ENCODE measurements at regions not wholly inside any gene's neighbourhood (a gene's known extent, or its start where the extent isn't known, plus 50 kb on each side); places are given as distances from the start of the nearest gene placed in this dataset.

GRCh38 chr9:107943901-107944300, 454.3 kb upstream of the KLF4 start:
- H3K4me1 Mint-ChIP-seq (ENCODE audit: low read depth, unreplicated experiment) = peaks cover 8% of the 10 kb centered on the region
- no peak overlapping the region for H3K27ac Mint-ChIP-seq (ENCODE audit: unreplicated experiment)
- H3K27me3 Mint-ChIP-seq (ENCODE audit: unreplicated experiment) = no peaks in the 10 kb centered on the region
- BruUV-seq (replicated peaks) = no TSS peak
- H3K9me3 Mint-ChIP-seq (ENCODE audit: low read depth, unreplicated experiment) = peaks cover 3% of the 10 kb centered on the region
- no peak overlapping the region for H3K4me3 Mint-ChIP-seq (ENCODE audit: low read depth, unreplicated experiment)
- DNase-seq = no peak
- no peak for TF ChIP-seq CTCF (IDR thresholded peaks at IDR 0.05; ENCODE audit: unreplicated experiment)
- intact Hi-C loops (cut with micrococcal nuclease; ENCODE audit: unreplicated experiment) = no loop called here
- no peaks in the 10 kb centered on the region for H3K36me3 Mint-ChIP-seq (ENCODE audit: insufficient read depth, unreplicated experiment)
- CTCF ChIA-PET = no interaction called here

- DNase-seq = no peak
- no peaks in the 10 kb centered on the region for H3K27me3 Mint-ChIP-seq (ENCODE audit: unreplicated experiment)
- peaks cover 8% of the 10 kb centered on the region for H3K4me1 Mint-ChIP-seq (ENCODE audit: low read depth, unreplicated experiment)
- no peaks in the 10 kb centered on the region for H3K36me3 Mint-ChIP-seq (ENCODE audit: insufficient read depth, unreplicated experiment)
- CTCF ChIA-PET = no interaction called here
- peaks cover 3% of the 10 kb centered on the region for H3K9me3 Mint-ChIP-seq (ENCODE audit: low read depth, unreplicated experiment)
- TF ChIP-seq CTCF (IDR thresholded peaks at IDR 0.05; ENCODE audit: unreplicated experiment) = no peak
- no TSS peak for BruUV-seq (replicated peaks)
- no peak overlapping the region for H3K27ac Mint-ChIP-seq (ENCODE audit: unreplicated experiment)
- H3K4me3 Mint-ChIP-seq (ENCODE audit: low read depth, unreplicated experiment) = no peak overlapping the region
- intact Hi-C loops (cut with micrococcal nuclease; ENCODE audit: unreplicated experiment) = no loop called here
These were observed 453.3 kb upstream of the KLF4 start for GRCh38 chr9:107942856-107943255.

GRCh38 chr9:107942291-107942690, 452.7 kb upstream of the KLF4 start:
- no peak overlapping the region for H3K4me3 Mint-ChIP-seq (ENCODE audit: low read depth, unreplicated experiment)
- DNase-seq = no peak

GRCh38 chr9:107940616-107941595, 451.3 kb upstream of the KLF4 start:
- CTCF ChIA-PET = interaction anchor here (0.6 to 0.9 kb wide), 2 partner anchors 7 to 10 kb away, joined by 3 to 6 read pairs; no protein-coding TSS in a partner anchor
- Mint-ChIP-seq H3K36me3 (ENCODE audit: insufficient read depth, unreplicated experiment) (no peaks in the 10 kb centered on the region), H3K9me3 (ENCODE audit: low read depth, unreplicated experiment) (peaks cover 3% of the 10 kb centered on the region), H3K27me3 (ENCODE audit: unreplicated experiment) (no peaks in the 10 kb centered on the region), H3K4me1 (ENCODE audit: low read depth, unreplicated experiment) (peaks cover 8% of the 10 kb centered on the region), H3K4me3 (ENCODE audit: low read depth, unreplicated experiment) (no peak overlapping the region), H3K27ac (ENCODE audit: unreplicated experiment) (no peak overlapping the region)
- no peak for DNase-seq
- intact Hi-C loops (cut with micrococcal nuclease; ENCODE audit: unreplicated experiment) = no loop called here
- TF ChIP-seq CTCF (IDR thresholded peaks at IDR 0.05; ENCODE audit: unreplicated experiment) = no peak
- BruUV-seq (replicated peaks) = no TSS peak

More at GRCh38 chr9:107942291-107942690, 452.7 kb upstream of the KLF4 start:
- Mint-ChIP-seq H3K4me1 (ENCODE audit: low read depth, unreplicated experiment) (peaks cover 8% of the 10 kb centered on the region), H3K27me3 (ENCODE audit: unreplicated experiment) (no peaks in the 10 kb centered on the region), H3K27ac (ENCODE audit: unreplicated experiment) (no peak overlapping the region), H3K36me3 (ENCODE audit: insufficient read depth, unreplicated experiment) (no peaks in the 10 kb centered on the region), H3K9me3 (ENCODE audit: low read depth, unreplicated experiment) (peaks cover 3% of the 10 kb centered on the region)
- CTCF ChIA-PET = interaction anchor here (0.5 kb wide), 1 partner anchor 347 kb away, joined by 3 read pairs; no protein-coding TSS in a partner anchor
- BruUV-seq (replicated peaks) = no TSS peak
- no peak for TF ChIP-seq CTCF (IDR thresholded peaks at IDR 0.05; ENCODE audit: unreplicated experiment)
- intact Hi-C loops (cut with micrococcal nuclease; ENCODE audit: unreplicated experiment) = no loop called here
